ENCODE measurements at regions not wholly inside any gene's neighbourhood (a gene's known extent, or its start where the extent isn't known, plus 50 kb on each side); places are given as distances from the start of the nearest gene placed in this dataset.
A peak's percentile ranks its signal among the peaks of the same experiment; 100 is the strongest.
"Not testable (repeated sequence)": the region's sequence is repeated elsewhere in the genome, so short reads cannot be mapped to it uniquely, and the experiment has no call there.

GRCh38 chr1:172717722-172718465 lies 59.0 kb downstream of the FASLG start:
- FAIRE-seq: no peak

- FAIRE-seq: no peak
These were observed 60.2 kb downstream of the FASLG start for GRCh38 chr1:172719066-172719627.

- no peak for FAIRE-seq
These were observed 60.8 kb downstream of the FASLG start for GRCh38 chr1:172719694-172720138.

- no peak for FAIRE-seq
These were observed 61.4 kb downstream of the FASLG start for GRCh38 chr1:172720339-172720738.

GRCh38 chr1:172723251-172723650 lies 64.3 kb downstream of the FASLG start:
- no peak for FAIRE-seq

- FAIRE-seq: no peak
These were observed 65.3 kb downstream of the FASLG start for GRCh38 chr1:172724232-172724631.

GRCh38 chr1:172724765-172725613 lies 66.1 kb downstream of the FASLG start:
- FAIRE-seq: no peak

GRCh38 chr1:172726740-172727139 lies 67.8 kb downstream of the FASLG start:
- no peak for FAIRE-seq

GRCh38 chr1:172727275-172727857 lies 68.5 kb downstream of the FASLG start:
- FAIRE-seq: no peak

GRCh38 chr1:172727956-172728603 lies 69.2 kb downstream of the FASLG start:
- no peak for FAIRE-seq

GRCh38 chr1:172728705-172729104 lies 69.8 kb downstream of the FASLG start:
- FAIRE-seq: not testable (repeated sequence)

GRCh38 chr1:172732427-172732826 lies 73.5 kb downstream of the FASLG start:
- no peak for FAIRE-seq

- peak; percentile 21 for FAIRE-seq
These were observed 74.9 kb downstream of the FASLG start for GRCh38 chr1:172733815-172734214.

GRCh38 chr1:172738389-172738788 lies 79.5 kb downstream of the FASLG start:
- no peak for FAIRE-seq

GRCh38 chr1:172742599-172743500 lies 83.9 kb downstream of the FASLG start:
- no peak for FAIRE-seq

- no peak for FAIRE-seq
These were observed 86.1 kb downstream of the FASLG start for GRCh38 chr1:172745014-172745413.

- no peak for FAIRE-seq
These were observed 87.4 kb downstream of the FASLG start for GRCh38 chr1:172746091-172746949.

- no peak for FAIRE-seq
These were observed 89.3 kb downstream of the FASLG start for GRCh38 chr1:172748201-172748600.

GRCh38 chr1:172751683-172752082 lies 92.8 kb downstream of the FASLG start:
- no peak for FAIRE-seq

GRCh38 chr1:172753964-172754363 lies 95.1 kb downstream of the FASLG start:
- no peak for FAIRE-seq

- FAIRE-seq: peak; percentile 96
These were observed 95.7 kb downstream of the FASLG start for GRCh38 chr1:172754609-172755008.

Measured in colon (tissue), 2 donors.